Ovary (tissue), 3 donors: ENCODE measurements at regions not wholly inside any gene's neighbourhood (a gene's known extent, or its start where the extent isn't known, plus 50 kb on each side); places are given as distances from the start of the nearest gene placed in this dataset.

Experiments
- EP300 ChIP-seq: sonication (generic); formaldehyde crosslinking; IDR thresholded peaks from one replicate; pipeline ENCODE4 v1.6.1; 2017; ENCODE audit warnings: antibody characterized with exemption
- TF ChIP-seq, protein P1 (sequence below), 3 donors: fragments of 450-650 bp in 2 of 3; fragments of 200-600 bp in 1 of 3; IDR thresholded peaks; one replicate each; pipeline versions ENCODE4 v1.5.1 to v1.8.0; 2016 to 2022; ENCODE audit warnings: antibody characterized with exemption in 3 of 3, mild to moderate bottlenecking in 1 of 3
- donor health status: DM: no; HTN: no; CAD: no.

- TF ChIP-seq, protein P1, sequence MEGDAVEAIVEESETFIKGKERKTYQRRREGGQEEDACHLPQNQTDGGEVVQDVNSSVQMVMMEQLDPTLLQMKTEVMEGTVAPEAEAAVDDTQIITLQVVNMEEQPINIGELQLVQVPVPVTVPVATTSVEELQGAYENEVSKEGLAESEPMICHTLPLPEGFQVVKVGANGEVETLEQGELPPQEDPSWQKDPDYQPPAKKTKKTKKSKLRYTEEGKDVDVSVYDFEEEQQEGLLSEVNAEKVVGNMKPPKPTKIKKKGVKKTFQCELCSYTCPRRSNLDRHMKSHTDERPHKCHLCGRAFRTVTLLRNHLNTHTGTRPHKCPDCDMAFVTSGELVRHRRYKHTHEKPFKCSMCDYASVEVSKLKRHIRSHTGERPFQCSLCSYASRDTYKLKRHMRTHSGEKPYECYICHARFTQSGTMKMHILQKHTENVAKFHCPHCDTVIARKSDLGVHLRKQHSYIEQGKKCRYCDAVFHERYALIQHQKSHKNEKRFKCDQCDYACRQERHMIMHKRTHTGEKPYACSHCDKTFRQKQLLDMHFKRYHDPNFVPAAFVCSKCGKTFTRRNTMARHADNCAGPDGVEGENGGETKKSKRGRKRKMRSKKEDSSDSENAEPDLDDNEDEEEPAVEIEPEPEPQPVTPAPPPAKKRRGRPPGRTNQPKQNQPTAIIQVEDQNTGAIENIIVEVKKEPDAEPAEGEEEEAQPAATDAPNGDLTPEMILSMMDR (IDR thresholded peaks at IDR 0.05) = no peak
- no peak for TF ChIP-seq EP300
These were observed 119.5 kb upstream of the TMPRSS2 start for GRCh38 chr21:41627428-41627827.
